OCI-LY1 (cell line): ENCODE measurements at regions not wholly inside any gene's neighbourhood (a gene's known extent, or its start where the extent isn't known, plus 50 kb on each side); places are given as distances from the start of the nearest gene placed in this dataset.

ENCODE experiments used
- H2AFZ ChIP-seq: fragments of 200-600 bp; sonication (generic), shearing (Covaris generic); 2 replicates; pipeline ENCODE4 v1.6.0; 2014; ENCODE audit warnings: antibody characterized with exemption, mild to moderate bottlenecking, low read length
- H3F3A ChIP-seq: fragments of 200-600 bp; sonication (generic), shearing (Covaris generic); 2 replicates; pipeline ENCODE4 v1.6.0; 2014; ENCODE audit warnings: mild to moderate bottlenecking, antibody characterized with exemption, low read length, moderate library complexity; ENCODE audit not compliant: insufficient read depth
- H3K27ac ChIP-seq: fragments of 200-600 bp; sonication (generic); 2 replicates; pipeline ENCODE4 v1.5.1; 2014; ENCODE audit warnings: low read length, mixed run types, mild to moderate bottlenecking, low read depth; ENCODE audit not compliant: poor library complexity, severe bottlenecking
- H3K27me3 ChIP-seq: fragments of 200-600 bp; sonication (generic); 2 replicates; pipeline ENCODE4 v1.6.0; 2014; ENCODE audit warnings: antibody characterized with exemption, mild to moderate bottlenecking, low read length, moderate library complexity; ENCODE audit not compliant: insufficient read depth
- H3K36me3 ChIP-seq: fragments of 200-600 bp; sonication (generic); 2 replicates; pipeline ENCODE4 v1.6.1; 2014; ENCODE audit warnings: mild to moderate bottlenecking, antibody characterized with exemption, low read length, moderate library complexity, mixed read lengths; ENCODE audit not compliant: insufficient read depth
- H3K4me1 ChIP-seq: fragments of 200-600 bp; sonication (generic); 2 replicates; pipeline ENCODE4 v1.5.1; 2014; ENCODE audit warnings: mild to moderate bottlenecking, low read length, moderate library complexity; ENCODE audit not compliant: insufficient read depth, severe bottlenecking
- H3K4me2 ChIP-seq: fragments of 200-600 bp; sonication (generic), shearing (Covaris generic); 2 replicates; pipeline ENCODE4 v1.6.1; 2014; ENCODE audit warnings: low read length
- H3K4me3 ChIP-seq: fragments of 200-600 bp; sonication (generic); 2 replicates; pipeline ENCODE4 v1.5.1; 2014; ENCODE audit warnings: low read length, low read depth, mild to moderate bottlenecking, mixed read lengths; ENCODE audit not compliant: poor library complexity, severe bottlenecking
- H3K79me2 ChIP-seq: fragments of 200-600 bp; shearing (Covaris generic); 2 replicates; pipeline ENCODE4 v1.6.1; 2016; ENCODE audit warnings: mixed run types, low read length, mixed read lengths; ENCODE audit not compliant: insufficient read depth
- H3K9ac ChIP-seq: fragments of 200-600 bp; sonication (generic), shearing (Covaris generic); 2 replicates; pipeline ENCODE4 v1.6.1; 2014; ENCODE audit warnings: mild to moderate bottlenecking, low read length, mixed read lengths
- H3K9me2 ChIP-seq: fragments of 200-600 bp; sonication (generic), shearing (Covaris generic); 2 replicates; pipeline ENCODE4 v1.6.1; 2014; ENCODE audit warnings: low read depth, mild to moderate bottlenecking, low read length, mixed read lengths
- H3K9me3 ChIP-seq: fragments of 200-600 bp; shearing (Covaris generic); 2 replicates; pipeline ENCODE4 v1.6.1; 2014; ENCODE audit warnings: low read length, mixed read lengths
- H4K20me1 ChIP-seq: fragments of 200-600 bp; sonication (generic), shearing (Covaris generic); 2 replicates; pipeline ENCODE4 v1.6.0; 2016; ENCODE audit warnings: mild to moderate bottlenecking, low read length; ENCODE audit not compliant: insufficient read depth
- CTCF ChIP-seq: fragments of 200-600 bp; sonication (generic), shearing (Covaris generic); IDR thresholded peaks from 2 replicates; pipeline ENCODE4 v1.5.1; 2017; ENCODE audit warnings: mild to moderate bottlenecking, antibody characterized with exemption, low read length, moderate library complexity, mixed read lengths
- EZH2 ChIP-seq: fragments of 200-600 bp; sonication (generic), shearing (Covaris generic); IDR thresholded peaks from 2 replicates; pipeline ENCODE4 v1.8.0; 2017; ENCODE audit warnings: borderline replicate concordance, mixed run types, mild to moderate bottlenecking, antibody characterized with exemption, low read length, moderate library complexity, mixed read lengths

- H3F3A ChIP-seq = no peaks in the 10 kb centered on the region
- no peaks in the 10 kb centered on the region for H4K20me1 ChIP-seq
- H3K4me2 ChIP-seq = no peak overlapping the region
- H3K36me3 ChIP-seq = no peaks in the 10 kb centered on the region
- H3K27ac ChIP-seq = no peak overlapping the region
- no peaks in the 10 kb centered on the region for H3K4me1 ChIP-seq
- no peak overlapping the region for H3K9ac ChIP-seq
- H3K27me3 ChIP-seq = no peaks in the 10 kb centered on the region
- H3K79me2 ChIP-seq = no peaks in the 10 kb centered on the region
- no peak overlapping the region for H2AFZ ChIP-seq
- H3K4me3 ChIP-seq = no peak overlapping the region
- H3K9me3 ChIP-seq = no peaks in the 10 kb centered on the region
- no peaks in the 10 kb centered on the region for H3K9me2 ChIP-seq
- TF ChIP-seq EZH2 (no peak), CTCF (no peak)
Measured at GRCh38 chr21:28518630-28519029, 474.0 kb downstream of the LTN1 start.

- Histone ChIP-seq H3K27me3 (no peaks in the 10 kb centered on the region), H3K4me2 (no peak overlapping the region), H2AFZ (no peak overlapping the region), H3K27ac (no peak overlapping the region), H3K9me3 (no peaks in the 10 kb centered on the region), H3K9me2 (no peaks in the 10 kb centered on the region), H3K36me3 (no peaks in the 10 kb centered on the region), H3F3A (no peaks in the 10 kb centered on the region), H4K20me1 (no peaks in the 10 kb centered on the region), H3K4me1 (no peaks in the 10 kb centered on the region), H3K4me3 (no peak overlapping the region), H3K79me2 (no peaks in the 10 kb centered on the region), H3K9ac (no peak overlapping the region)
- TF ChIP-seq CTCF (peak; percentile 84), EZH2 (no peak)
Measured at GRCh38 chr21:28516991-28517592, 475.6 kb downstream of the LTN1 start.

GRCh38 chr21:28516021-28516420 is 476.7 kb downstream of the LTN1 start:
- Histone ChIP-seq H3K27me3 (no peaks in the 10 kb centered on the region), H3K36me3 (no peaks in the 10 kb centered on the region), H3K4me1 (no peaks in the 10 kb centered on the region), H2AFZ (no peak overlapping the region), H3K9ac (no peak overlapping the region), H4K20me1 (no peaks in the 10 kb centered on the region), H3K27ac (no peak overlapping the region), H3K79me2 (no peaks in the 10 kb centered on the region), H3K9me3 (no peaks in the 10 kb centered on the region), H3K9me2 (no peaks in the 10 kb centered on the region), H3K4me3 (no peak overlapping the region), H3F3A (no peaks in the 10 kb centered on the region), H3K4me2 (no peak overlapping the region)
- TF ChIP-seq CTCF = no peak
- TF ChIP-seq EZH2 = no peak
